Caco-2 (cell line): ENCODE measurements at regions not wholly inside any gene's neighbourhood (a gene's known extent, or its start where the extent isn't known, plus 50 kb on each side); places are given as distances from the start of the nearest gene placed in this dataset.
"Not testable (repeated sequence)": the region's sequence is repeated elsewhere in the genome, so short reads cannot be mapped to it uniquely, and the experiment has no call there.

Source experiments
- BruUV-seq: library from RNA; stranded (reverse); fragments of 400-500 nt; replicated peaks from 2 replicates; lab custom pipeline; 2021; lab: Mats Ljungman, UMichigan
- CTCF ChIA-PET: fragments of 300-600 bp; sonication (Branson Sonifier 250); formaldehyde crosslinking; loops from one replicate; lab custom pipeline; 2022; ENCODE audit warnings: antibody characterized with exemption; lab: Charles Lee
- POLR2A ChIA-PET: fragments of 300-600 bp; sonication (Branson Sonifier 250); formaldehyde crosslinking; loops from one replicate; lab custom pipeline; 2022; ENCODE audit warnings: antibody characterized with exemption; lab: Charles Lee
- DNase-seq, 2 experiments: peaks; one replicate each; pipeline versions ENCODE4 v3.0.0 to v3.0.0-alpha.2; 2020 to 2022
- H3K27me3 ChIP-seq: replicated peaks from 2 replicates; pipeline ENCODE4 v1.6.0; 2011; ENCODE audit warnings: low read length; ENCODE audit not compliant: control insufficient read depth, insufficient read depth
- H3K36me3 ChIP-seq: 2 replicates; pipeline ENCODE4 v1.5.1; 2011; ENCODE audit warnings: low read length; ENCODE audit not compliant: control insufficient read depth, insufficient read depth
- H3K4me1 ChIP-seq: fragments of 250-450 bp; sonication (Bioruptor Pico); 2 replicates; pipeline ENCODE4 v1.5.1; 2020; ENCODE audit warnings: mild to moderate bottlenecking
- H3K4me3 ChIP-seq: 2 replicates; pipeline ENCODE4 v1.5.1; 2011; ENCODE audit warnings: low read depth, mild to moderate bottlenecking, control low read depth, low read length
- H3K9me3 ChIP-seq: fragments of 250-450 bp; sonication (Bioruptor Pico); 2 replicates; pipeline ENCODE4 v1.5.1; 2020; ENCODE audit warnings: mild to moderate bottlenecking, moderate library complexity
- H3K27ac Mint-ChIP-seq: one replicate; pipeline ENCODE4 v1.8.0; 2022; ENCODE audit warnings: mixed read lengths; ENCODE audit not compliant: unreplicated experiment
- H3K27me3 Mint-ChIP-seq: one replicate; pipeline ENCODE4 v1.8.0; 2022; ENCODE audit warnings: mixed read lengths; ENCODE audit not compliant: insufficient read depth, unreplicated experiment
- H3K36me3 Mint-ChIP-seq: one replicate; pipeline ENCODE4 v1.8.0; 2022; ENCODE audit warnings: mild to moderate bottlenecking, mixed read lengths; ENCODE audit not compliant: insufficient read depth, unreplicated experiment
- H3K4me1 Mint-ChIP-seq: one replicate; pipeline ENCODE4 v1.8.0; 2022; ENCODE audit warnings: low read depth, mixed read lengths; ENCODE audit not compliant: unreplicated experiment
- H3K4me3 Mint-ChIP-seq: one replicate; pipeline ENCODE4 v1.8.0; 2022; ENCODE audit warnings: mild to moderate bottlenecking, moderate library complexity, mixed read lengths; ENCODE audit not compliant: unreplicated experiment
- H3K9me3 Mint-ChIP-seq: one replicate; pipeline ENCODE4 v1.8.0; 2022; ENCODE audit warnings: mixed read lengths; ENCODE audit not compliant: unreplicated experiment
- intact Hi-C: fragments of 100-400 bp; cut with micrococcal nuclease; formaldehyde crosslinking; loops from one replicate; pipeline ENCODE4 v1.10.0; 2022; ENCODE audit not compliant: unreplicated experiment
- TF ChIP-seq, protein P1 (sequence below), 2 experiments: fragments of 200-600 bp in 1 of 2; IDR thresholded peaks; 1 replicate in 1 of 2; 2 replicates in 1 of 2; pipeline versions ENCODE4 v1.5.1 to v1.8.0; 2011 to 2022; ENCODE audit warnings: antibody characterized with exemption in 1 of 2, control low read depth in 1 of 2, inconsistent platforms in 1 of 2, low read depth in 1 of 2, low read length in 1 of 2, mild to moderate bottlenecking in 1 of 2, moderate library complexity in 1 of 2; ENCODE audit not compliant: insufficient read depth in 1 of 2, severe bottlenecking in 1 of 2, unreplicated experiment in 1 of 2

- H3K27me3 ChIP-seq: no peaks in the 10 kb centered on the region
- H3K4me1 ChIP-seq: no peaks in the 10 kb centered on the region
- ChIA-PET POLR2A (no interaction called here), CTCF (no interaction called here)
- H3K4me3 Mint-ChIP-seq: no peak overlapping the region
- H3K36me3 ChIP-seq: no peaks in the 10 kb centered on the region
- H3K9me3 ChIP-seq: no peaks in the 10 kb centered on the region
- TF ChIP-seq, protein P1, sequence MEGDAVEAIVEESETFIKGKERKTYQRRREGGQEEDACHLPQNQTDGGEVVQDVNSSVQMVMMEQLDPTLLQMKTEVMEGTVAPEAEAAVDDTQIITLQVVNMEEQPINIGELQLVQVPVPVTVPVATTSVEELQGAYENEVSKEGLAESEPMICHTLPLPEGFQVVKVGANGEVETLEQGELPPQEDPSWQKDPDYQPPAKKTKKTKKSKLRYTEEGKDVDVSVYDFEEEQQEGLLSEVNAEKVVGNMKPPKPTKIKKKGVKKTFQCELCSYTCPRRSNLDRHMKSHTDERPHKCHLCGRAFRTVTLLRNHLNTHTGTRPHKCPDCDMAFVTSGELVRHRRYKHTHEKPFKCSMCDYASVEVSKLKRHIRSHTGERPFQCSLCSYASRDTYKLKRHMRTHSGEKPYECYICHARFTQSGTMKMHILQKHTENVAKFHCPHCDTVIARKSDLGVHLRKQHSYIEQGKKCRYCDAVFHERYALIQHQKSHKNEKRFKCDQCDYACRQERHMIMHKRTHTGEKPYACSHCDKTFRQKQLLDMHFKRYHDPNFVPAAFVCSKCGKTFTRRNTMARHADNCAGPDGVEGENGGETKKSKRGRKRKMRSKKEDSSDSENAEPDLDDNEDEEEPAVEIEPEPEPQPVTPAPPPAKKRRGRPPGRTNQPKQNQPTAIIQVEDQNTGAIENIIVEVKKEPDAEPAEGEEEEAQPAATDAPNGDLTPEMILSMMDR (IDR thresholded peaks at IDR 0.05; ENCODE audit: insufficient read depth in 1 of 2, low read depth in 1 of 2, low read length in 1 of 2, severe bottlenecking in 1 of 2, unreplicated experiment in 1 of 2): no peak
- no peak overlapping the region for H3K27ac Mint-ChIP-seq
- H3K4me3 ChIP-seq: no peak overlapping the region
- intact Hi-C loops: no loop called here
- no peaks in the 10 kb centered on the region for H3K4me1 Mint-ChIP-seq
- H3K9me3 Mint-ChIP-seq: no peaks in the 10 kb centered on the region
- no peak for DNase-seq
- peaks cover 19% of the 10 kb centered on the region for H3K27me3 Mint-ChIP-seq
- no peaks in the 10 kb centered on the region for H3K36me3 Mint-ChIP-seq
- no TSS peak for BruUV-seq
Observed at GRCh38 chr6:53424976-53425718, 76.4 kb upstream of the ELOVL5 start.

DNA sequence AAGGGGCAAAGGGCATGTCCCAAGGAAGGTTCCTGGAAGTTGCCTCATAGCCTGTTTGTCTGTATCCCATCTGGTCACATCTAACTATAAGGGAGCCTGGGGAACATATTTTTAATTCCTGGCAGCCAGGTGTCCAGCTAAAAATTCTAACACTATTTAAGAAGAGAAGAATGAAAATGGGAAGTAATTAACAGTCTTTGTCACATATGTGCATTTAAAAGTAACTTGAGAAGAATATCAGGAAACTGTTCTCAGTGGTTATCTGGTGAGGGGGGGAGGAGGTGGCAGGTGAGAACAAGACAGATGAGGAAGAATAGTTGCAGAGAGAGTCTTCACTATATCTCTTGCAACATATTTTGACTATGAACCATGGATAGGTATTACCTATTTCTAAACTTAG is 75.5 kb upstream of the ELOVL5 start:
- H3K4me3 ChIP-seq: no peak overlapping the region
- Mint-ChIP-seq H3K9me3 (no peaks in the 10 kb centered on the region), H3K27ac (no peak overlapping the region), H3K36me3 (peaks cover 5% of the 10 kb centered on the region), H3K27me3 (peaks cover 11% of the 10 kb centered on the region), H3K4me1 (no peaks in the 10 kb centered on the region), H3K4me3 (no peak overlapping the region)
- H3K36me3 ChIP-seq: no peaks in the 10 kb centered on the region
- CTCF ChIA-PET: no interaction called here
- H3K27me3 ChIP-seq: no peaks in the 10 kb centered on the region
- no peaks in the 10 kb centered on the region for H3K9me3 ChIP-seq
- DNase-seq: no peak
- POLR2A ChIA-PET: no interaction called here
- no TSS peak for BruUV-seq
- intact Hi-C loops: no loop called here
- TF ChIP-seq, protein P1 (IDR thresholded peaks at IDR 0.05; ENCODE audit: insufficient read depth in 1 of 2, low read depth in 1 of 2, low read length in 1 of 2, severe bottlenecking in 1 of 2, unreplicated experiment in 1 of 2): no peak
- no peaks in the 10 kb centered on the region for H3K4me1 ChIP-seq

- H3K4me3 Mint-ChIP-seq, H3K36me3 Mint-ChIP-seq, H3K9me3 Mint-ChIP-seq, intact Hi-C loops, H3K9me3 ChIP-seq, POLR2A ChIA-PET, H3K27me3 ChIP-seq, H3K4me1 Mint-ChIP-seq, H3K27ac Mint-ChIP-seq, H3K4me3 ChIP-seq, DNase-seq, H3K36me3 ChIP-seq, H3K27me3 Mint-ChIP-seq, CTCF ChIA-PET, H3K4me1 ChIP-seq, BruUV-seq: not testable (repeated sequence)
Observed at GRCh38 chr6:53423560-53423959, 74.8 kb upstream of the ELOVL5 start.
